ENCODE measurements at regions not wholly inside any gene's neighbourhood (a gene's known extent, or its start where the extent isn't known, plus 50 kb on each side); places are given as distances from the start of the nearest gene placed in this dataset.

- TF ChIP-seq CTCF (IDR thresholded peaks at IDR 0.05; ENCODE audit: borderline replicate concordance, extremely low read depth, low read length, poor library complexity, severe bottlenecking) (no peak), EZH2 (IDR thresholded peaks at IDR 0.05; ENCODE audit: borderline replicate concordance, low read depth, low read length, severe bottlenecking) (no peak)
Measured at GRCh38 chr5:82499725-82500244, 221.6 kb upstream of the RPS23 start.

Data from DND-41 (cell line).